SK-N-SH treated with all-trans-retinoic acid at 6 μM for 48 hours (cell line): ENCODE measurements at regions not wholly inside any gene's neighbourhood (a gene's known extent, or its start where the extent isn't known, plus 50 kb on each side); places are given as distances from the start of the nearest gene placed in this dataset.

Experiments used
- ATAC-seq: fragments of 200-7000 bp; cut with Tn5 transposase; 3 replicates; pipeline ENCODE4 v1.9.1; 2020; ENCODE audit warnings: mild to moderate bottlenecking, moderate library complexity
- ARNTL ChIP-seq: fragments of 450-650 bp; formaldehyde crosslinking; IDR thresholded peaks from 2 replicates; pipeline ENCODE4 v1.5.0; 2020; ENCODE audit warnings: low read depth, mild to moderate bottlenecking, moderate library complexity, borderline replicate concordance
- BACH2 ChIP-seq: fragments of 250-450 bp; sonication (Bioruptor Pico); IDR thresholded peaks from 2 replicates; pipeline ENCODE4 v1.9.0; 2021; ENCODE audit warnings: mild to moderate bottlenecking, borderline replicate concordance
- CSDC2 ChIP-seq: fragments of 250-450 bp; sonication (Bioruptor Pico); IDR thresholded peaks from 2 replicates; pipeline ENCODE4 v1.5.0; 2020; ENCODE audit warnings: mild to moderate bottlenecking, moderate library complexity
- ESRRG ChIP-seq: fragments of 250-450 bp; sonication (Bioruptor Pico); IDR thresholded peaks from 2 replicates; pipeline ENCODE4 v1.6.1; 2021; ENCODE audit warnings: mild to moderate bottlenecking
- GLIS3 ChIP-seq: fragments of 250-450 bp; sonication (Bioruptor Pico); IDR thresholded peaks from 2 replicates; pipeline ENCODE4 v1.5.0; 2020; ENCODE audit warnings: mild to moderate bottlenecking, moderate library complexity
- ISL1 ChIP-seq: fragments of 250-450 bp; sonication (Bioruptor Pico); IDR thresholded peaks from 2 replicates; pipeline ENCODE4 v2.1.2; 2022; ENCODE audit warnings: mild to moderate bottlenecking, moderate library complexity
- OSR1 ChIP-seq: fragments of 250-450 bp; sonication (Bioruptor Pico); IDR thresholded peaks from 2 replicates; pipeline ENCODE4 v1.8.0; 2022; ENCODE audit warnings: moderate library complexity, mild to moderate bottlenecking, inconsistent platforms
- PPARA ChIP-seq: fragments of 250-450 bp; sonication (Bioruptor Pico); IDR thresholded peaks from 2 replicates; pipeline ENCODE4 v1.5.0; 2020; ENCODE audit warnings: mild to moderate bottlenecking, borderline replicate concordance
- RARB ChIP-seq: fragments of 250-450 bp; sonication (Bioruptor Pico); IDR thresholded peaks from 2 replicates; pipeline ENCODE4 v1.8.0; 2021; ENCODE audit warnings: mild to moderate bottlenecking, moderate library complexity
- SNAI2 ChIP-seq: fragments of 250-450 bp; sonication (Bioruptor Pico); IDR thresholded peaks from 2 replicates; pipeline ENCODE4 v1.5.0; 2020; ENCODE audit warnings: mild to moderate bottlenecking, moderate library complexity
- TCF4 ChIP-seq: fragments of 250-450 bp; sonication (Bioruptor Pico); IDR thresholded peaks from 2 replicates; pipeline ENCODE4 v1.8.0; 2021; ENCODE audit warnings: mild to moderate bottlenecking, moderate library complexity, borderline replicate concordance
- TOX ChIP-seq: fragments of 250-450 bp; sonication (Bioruptor Pico); IDR thresholded peaks from 2 replicates; pipeline ENCODE4 v1.8.0; 2021; ENCODE audit warnings: mild to moderate bottlenecking, moderate library complexity, borderline replicate concordance
- ZC3H10 ChIP-seq: fragments of 250-450 bp; sonication (Bioruptor Pico); IDR thresholded peaks from 2 replicates; pipeline ENCODE4 v1.5.1; 2021; ENCODE audit warnings: mild to moderate bottlenecking, moderate library complexity
- ZFP3 ChIP-seq: fragments of 250-450 bp; sonication (Bioruptor Pico); IDR thresholded peaks from 2 replicates; pipeline ENCODE4 v1.5.0; 2020; ENCODE audit warnings: mild to moderate bottlenecking, moderate library complexity
- ZFP30 ChIP-seq: fragments of 450-650 bp; formaldehyde crosslinking; IDR thresholded peaks from 2 replicates; pipeline ENCODE4 v1.5.0; 2022; ENCODE audit warnings: mild to moderate bottlenecking, moderate library complexity
- ZNF565 ChIP-seq: fragments of 450-650 bp; formaldehyde crosslinking; conservative IDR thresholded peaks from 2 replicates; pipeline ENCODE4 v1.5.0; 2020; ENCODE audit warnings: low read depth, mild to moderate bottlenecking, moderate library complexity
- ZNF70 ChIP-seq: fragments of 450-650 bp; formaldehyde crosslinking; IDR thresholded peaks from 2 replicates; pipeline ENCODE4 v1.5.0; 2020; ENCODE audit warnings: mild to moderate bottlenecking, moderate library complexity
- ZNF8 ChIP-seq: fragments of 450-650 bp; formaldehyde crosslinking; IDR thresholded peaks from 2 replicates; pipeline ENCODE4 v1.5.0; 2020; ENCODE audit warnings: mild to moderate bottlenecking, moderate library complexity
- TF ChIP-seq, protein P1 (sequence below): fragments of 250-450 bp; sonication (Bioruptor Pico); IDR thresholded peaks from 2 replicates; pipeline ENCODE4 v1.8.0; 2020; ENCODE audit warnings: mild to moderate bottlenecking, moderate library complexity, borderline replicate concordance
- TF ChIP-seq, protein P2 (sequence below): fragments of 250-450 bp; sonication (Bioruptor Pico); IDR thresholded peaks from 2 replicates; pipeline ENCODE4 v1.5.1; 2020; ENCODE audit warnings: low read depth, mild to moderate bottlenecking, moderate library complexity
- TF ChIP-seq, protein P3 (sequence below): fragments of 250-450 bp; sonication (Bioruptor Pico); IDR thresholded peaks from 2 replicates; pipeline ENCODE4 v1.5.1; 2021; ENCODE audit warnings: mild to moderate bottlenecking, moderate library complexity
- TF ChIP-seq, protein P4 (sequence below): fragments of 250-450 bp; sonication (Bioruptor Pico); IDR thresholded peaks from 2 replicates; pipeline ENCODE4 v1.5.0; 2020; ENCODE audit warnings: mild to moderate bottlenecking, moderate library complexity
- TF ChIP-seq, protein P5 (sequence below): fragments of 250-450 bp; sonication (Bioruptor Pico); IDR thresholded peaks from 2 replicates; pipeline ENCODE4 v1.8.0; 2021; ENCODE audit warnings: low read depth, mild to moderate bottlenecking, moderate library complexity, borderline replicate concordance

DNA sequence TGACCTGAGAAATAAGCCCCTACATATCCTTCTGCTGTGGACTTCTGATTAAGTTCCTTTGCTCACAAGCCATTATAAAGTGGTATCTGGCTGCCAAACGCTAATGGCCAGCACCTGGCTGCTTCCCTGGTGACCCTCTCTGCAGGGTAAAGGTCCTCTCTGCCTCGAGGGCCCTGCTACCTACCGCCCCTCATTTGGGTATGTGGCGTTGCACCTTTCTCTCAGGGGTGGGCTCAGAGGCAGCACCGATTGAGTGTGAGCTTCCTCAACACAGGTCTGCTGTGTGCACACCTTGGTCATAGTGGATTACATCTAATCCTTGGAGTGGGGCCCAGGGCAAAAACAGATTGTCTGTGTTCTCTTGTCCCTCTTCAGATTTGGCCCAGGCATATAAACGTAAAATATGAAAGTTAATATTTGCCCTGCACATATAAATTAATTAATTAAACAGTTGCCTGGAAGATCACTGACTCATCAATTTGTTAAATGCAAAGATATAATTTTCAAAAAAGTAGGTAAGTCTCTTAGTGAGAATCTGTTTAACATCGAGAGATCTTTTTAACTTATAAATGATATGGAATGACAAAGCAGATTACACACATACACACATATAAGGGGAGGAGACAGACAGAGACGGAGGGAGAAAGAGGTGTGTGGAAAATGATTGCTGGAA lies 174.5 kb upstream of the SMIM31 start:
- TF ChIP-seq ARNTL (CRISPR knock-in tag), result no peak
- TF ChIP-seq TOX, result no peak
- TF ChIP-seq ZNF565 (CRISPR knock-in tag), result no peak
- no peak for TF ChIP-seq ZC3H10 (CRISPR knock-in tag)
- TF ChIP-seq, protein P1, sequence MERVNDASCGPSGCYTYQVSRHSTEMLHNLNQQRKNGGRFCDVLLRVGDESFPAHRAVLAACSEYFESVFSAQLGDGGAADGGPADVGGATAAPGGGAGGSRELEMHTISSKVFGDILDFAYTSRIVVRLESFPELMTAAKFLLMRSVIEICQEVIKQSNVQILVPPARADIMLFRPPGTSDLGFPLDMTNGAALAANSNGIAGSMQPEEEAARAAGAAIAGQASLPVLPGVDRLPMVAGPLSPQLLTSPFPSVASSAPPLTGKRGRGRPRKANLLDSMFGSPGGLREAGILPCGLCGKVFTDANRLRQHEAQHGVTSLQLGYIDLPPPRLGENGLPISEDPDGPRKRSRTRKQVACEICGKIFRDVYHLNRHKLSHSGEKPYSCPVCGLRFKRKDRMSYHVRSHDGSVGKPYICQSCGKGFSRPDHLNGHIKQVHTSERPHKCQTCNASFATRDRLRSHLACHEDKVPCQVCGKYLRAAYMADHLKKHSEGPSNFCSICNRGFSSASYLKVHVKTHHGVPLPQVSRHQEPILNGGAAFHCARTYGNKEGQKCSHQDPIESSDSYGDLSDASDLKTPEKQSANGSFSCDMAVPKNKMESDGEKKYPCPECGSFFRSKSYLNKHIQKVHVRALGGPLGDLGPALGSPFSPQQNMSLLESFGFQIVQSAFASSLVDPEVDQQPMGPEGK (CRISPR knock-in tag), result no peak
- TF ChIP-seq CSDC2 (CRISPR knock-in tag), result no peak
- no peak for TF ChIP-seq SNAI2
- TF ChIP-seq PPARA, result no peak
- no peak for TF ChIP-seq ZFP30
- TF ChIP-seq RARB (CRISPR knock-in tag), result no peak
- no peak for TF ChIP-seq ZNF8 (CRISPR knock-in tag)
- no peak for TF ChIP-seq OSR1 (CRISPR knock-in tag)
- TF ChIP-seq, protein P2, sequence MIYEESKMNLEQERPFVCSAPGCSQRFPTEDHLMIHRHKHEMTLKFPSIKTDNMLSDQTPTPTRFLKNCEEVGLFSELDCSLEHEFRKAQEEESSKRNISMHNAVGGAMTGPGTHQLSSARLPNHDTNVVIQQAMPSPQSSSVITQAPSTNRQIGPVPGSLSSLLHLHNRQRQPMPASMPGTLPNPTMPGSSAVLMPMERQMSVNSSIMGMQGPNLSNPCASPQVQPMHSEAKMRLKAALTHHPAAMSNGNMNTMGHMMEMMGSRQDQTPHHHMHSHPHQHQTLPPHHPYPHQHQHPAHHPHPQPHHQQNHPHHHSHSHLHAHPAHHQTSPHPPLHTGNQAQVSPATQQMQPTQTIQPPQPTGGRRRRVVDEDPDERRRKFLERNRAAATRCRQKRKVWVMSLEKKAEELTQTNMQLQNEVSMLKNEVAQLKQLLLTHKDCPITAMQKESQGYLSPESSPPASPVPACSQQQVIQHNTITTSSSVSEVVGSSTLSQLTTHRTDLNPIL, result no peak
- no peak for TF ChIP-seq TCF4 (CRISPR knock-in tag)
- TF ChIP-seq, protein P3, sequence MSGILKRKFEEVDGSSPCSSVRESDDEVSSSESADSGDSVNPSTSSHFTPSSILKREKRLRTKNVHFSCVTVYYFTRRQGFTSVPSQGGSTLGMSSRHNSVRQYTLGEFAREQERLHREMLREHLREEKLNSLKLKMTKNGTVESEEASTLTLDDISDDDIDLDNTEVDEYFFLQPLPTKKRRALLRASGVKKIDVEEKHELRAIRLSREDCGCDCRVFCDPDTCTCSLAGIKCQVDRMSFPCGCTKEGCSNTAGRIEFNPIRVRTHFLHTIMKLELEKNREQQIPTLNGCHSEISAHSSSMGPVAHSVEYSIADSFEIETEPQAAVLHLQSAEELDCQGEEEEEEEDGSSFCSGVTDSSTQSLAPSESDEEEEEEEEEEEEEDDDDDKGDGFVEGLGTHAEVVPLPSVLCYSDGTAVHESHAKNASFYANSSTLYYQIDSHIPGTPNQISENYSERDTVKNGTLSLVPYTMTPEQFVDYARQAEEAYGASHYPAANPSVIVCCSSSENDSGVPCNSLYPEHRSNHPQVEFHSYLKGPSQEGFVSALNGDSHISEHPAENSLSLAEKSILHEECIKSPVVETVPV (CRISPR knock-in tag), result no peak
- no peak for TF ChIP-seq GLIS3 (CRISPR knock-in tag)
- TF ChIP-seq BACH2 (CRISPR knock-in tag), result no peak
- no peak for TF ChIP-seq ESRRG
- TF ChIP-seq ZNF70 (CRISPR knock-in tag), result no peak
- TF ChIP-seq, protein P4, sequence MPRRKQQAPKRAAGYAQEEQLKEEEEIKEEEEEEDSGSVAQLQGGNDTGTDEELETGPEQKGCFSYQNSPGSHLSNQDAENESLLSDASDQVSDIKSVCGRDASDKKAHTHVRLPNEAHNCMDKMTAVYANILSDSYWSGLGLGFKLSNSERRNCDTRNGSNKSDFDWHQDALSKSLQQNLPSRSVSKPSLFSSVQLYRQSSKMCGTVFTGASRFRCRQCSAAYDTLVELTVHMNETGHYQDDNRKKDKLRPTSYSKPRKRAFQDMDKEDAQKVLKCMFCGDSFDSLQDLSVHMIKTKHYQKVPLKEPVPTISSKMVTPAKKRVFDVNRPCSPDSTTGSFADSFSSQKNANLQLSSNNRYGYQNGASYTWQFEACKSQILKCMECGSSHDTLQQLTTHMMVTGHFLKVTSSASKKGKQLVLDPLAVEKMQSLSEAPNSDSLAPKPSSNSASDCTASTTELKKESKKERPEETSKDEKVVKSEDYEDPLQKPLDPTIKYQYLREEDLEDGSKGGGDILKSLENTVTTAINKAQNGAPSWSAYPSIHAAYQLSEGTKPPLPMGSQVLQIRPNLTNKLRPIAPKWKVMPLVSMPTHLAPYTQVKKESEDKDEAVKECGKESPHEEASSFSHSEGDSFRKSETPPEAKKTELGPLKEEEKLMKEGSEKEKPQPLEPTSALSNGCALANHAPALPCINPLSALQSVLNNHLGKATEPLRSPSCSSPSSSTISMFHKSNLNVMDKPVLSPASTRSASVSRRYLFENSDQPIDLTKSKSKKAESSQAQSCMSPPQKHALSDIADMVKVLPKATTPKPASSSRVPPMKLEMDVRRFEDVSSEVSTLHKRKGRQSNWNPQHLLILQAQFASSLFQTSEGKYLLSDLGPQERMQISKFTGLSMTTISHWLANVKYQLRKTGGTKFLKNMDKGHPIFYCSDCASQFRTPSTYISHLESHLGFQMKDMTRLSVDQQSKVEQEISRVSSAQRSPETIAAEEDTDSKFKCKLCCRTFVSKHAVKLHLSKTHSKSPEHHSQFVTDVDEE (CRISPR knock-in tag), result no peak
- ATAC-seq, result no peak

DNA sequence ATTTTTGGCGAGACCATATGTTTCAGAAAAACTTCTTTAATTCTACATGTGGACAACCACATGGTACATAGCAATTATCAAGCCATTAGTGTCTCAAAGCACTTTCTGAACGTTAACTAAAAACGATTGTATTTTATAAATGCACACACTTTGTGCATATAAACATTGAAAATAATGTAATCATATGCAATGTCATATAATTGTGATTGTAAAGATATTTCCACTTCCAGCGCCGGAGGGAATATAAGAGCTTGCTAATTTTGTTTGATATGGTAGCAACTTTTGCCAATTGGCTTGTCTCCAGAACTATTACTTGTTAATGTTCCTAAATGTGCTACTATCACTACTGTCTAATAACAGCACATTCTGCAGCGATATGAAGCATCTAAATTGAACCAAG lies 162.3 kb upstream of the SMIM31 start:
- no peak for ATAC-seq
- TF ChIP-seq ZC3H10 (CRISPR knock-in tag) (no peak), ISL1 (CRISPR knock-in tag) (no peak), ZNF70 (CRISPR knock-in tag) (no peak), GLIS3 (CRISPR knock-in tag) (no peak), OSR1 (CRISPR knock-in tag) (no peak), ZNF8 (CRISPR knock-in tag) (no peak), ZNF565 (CRISPR knock-in tag) (no peak), ZFP3 (CRISPR knock-in tag) (no peak), CSDC2 (CRISPR knock-in tag) (no peak)
- TF ChIP-seq, protein P3 (CRISPR knock-in tag), result no peak
- TF ChIP-seq, protein P4 (CRISPR knock-in tag), result no peak
- TF ChIP-seq, protein P2, result no peak
- TF ChIP-seq, protein P5, sequence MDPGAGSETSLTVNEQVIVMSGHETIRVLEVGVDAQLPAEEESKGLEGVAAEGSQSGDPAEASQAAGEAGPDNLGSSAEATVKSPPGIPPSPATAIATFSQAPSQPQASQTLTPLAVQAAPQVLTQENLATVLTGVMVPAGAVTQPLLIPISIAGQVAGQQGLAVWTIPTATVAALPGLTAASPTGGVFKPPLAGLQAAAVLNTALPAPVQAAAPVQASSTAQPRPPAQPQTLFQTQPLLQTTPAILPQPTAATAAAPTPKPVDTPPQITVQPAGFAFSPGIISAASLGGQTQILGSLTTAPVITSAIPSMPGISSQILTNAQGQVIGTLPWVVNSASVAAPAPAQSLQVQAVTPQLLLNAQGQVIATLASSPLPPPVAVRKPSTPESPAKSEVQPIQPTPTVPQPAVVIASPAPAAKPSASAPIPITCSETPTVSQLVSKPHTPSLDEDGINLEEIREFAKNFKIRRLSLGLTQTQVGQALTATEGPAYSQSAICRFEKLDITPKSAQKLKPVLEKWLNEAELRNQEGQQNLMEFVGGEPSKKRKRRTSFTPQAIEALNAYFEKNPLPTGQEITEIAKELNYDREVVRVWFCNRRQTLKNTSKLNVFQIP, result no peak
- TF ChIP-seq, all 23 proteins: peak for 0
